CD4-positive, alpha-beta T cell (primary cell): ENCODE measurements at regions not wholly inside any gene's neighbourhood (a gene's known extent, or its start where the extent isn't known, plus 50 kb on each side); places are given as distances from the start of the nearest gene placed in this dataset.

Experiments used
- ATAC-seq: fragments of 200-7000 bp; cut with Tn5 transposase; one replicate; pipeline ENCODE4 v1.10.0; 2022; ENCODE audit warnings: mild to moderate bottlenecking; ENCODE audit not compliant: poor library complexity
- CTCF ChIA-PET: fragments of 350-600 bp; sonication (Branson Sonifier 250); formaldehyde crosslinking; loops from one replicate; lab custom pipeline; 2021; ENCODE audit warnings: antibody characterized with exemption, inconsistent platforms; lab: Charles Lee
- POLR2A ChIA-PET: fragments of 350-600 bp; sonication (Branson Sonifier 250); formaldehyde crosslinking; loops from one replicate; lab custom pipeline; 2021; ENCODE audit warnings: antibody characterized with exemption, inconsistent platforms; lab: Charles Lee
- DNase-seq, 14 experiments: peaks; one replicate each; pipeline ENCODE4 v3.0.0-alpha.2; 2013 to 2020; ENCODE audit warnings: mixed read lengths in 2 of 14
- H3K27ac ChIP-seq, 2 donors: one replicate each; pipeline versions ENCODE4 v1.5.1 to v1.7.0; 2013; ENCODE audit warnings: low read length in 2 of 2, low read depth in 1 of 2, mild to moderate bottlenecking in 1 of 2
- H3K27me3 ChIP-seq, 2 experiments: 1 replicate in 1 of 2; 2 replicates in 1 of 2; pipeline versions ENCODE4 v1.6.1 to v1.7.0; 2013; ENCODE audit warnings: low read length in 2 of 2, control low read depth in 1 of 2, mild to moderate bottlenecking in 1 of 2, moderate library complexity in 1 of 2; ENCODE audit not compliant: insufficient read depth in 2 of 2, control insufficient read depth in 1 of 2
- H3K36me3 ChIP-seq: one replicate; pipeline ENCODE4 v1.6.1; 2013; ENCODE audit warnings: low read length, control low read depth; ENCODE audit not compliant: insufficient read depth
- H3K4me1 ChIP-seq: one replicate; pipeline ENCODE4 v1.6.1; 2013; ENCODE audit warnings: low read length, control low read depth; ENCODE audit not compliant: insufficient read depth
- H3K4me3 ChIP-seq: one replicate; pipeline ENCODE4 v1.5.1; 2013; ENCODE audit warnings: mild to moderate bottlenecking, low read length, moderate library complexity
- H3K9me3 ChIP-seq, 2 experiments: 1 replicate in 1 of 2; 2 replicates in 1 of 2; pipeline versions ENCODE4 v1.6.1 to v1.7.0; 2013; ENCODE audit warnings: low read length in 2 of 2, mild to moderate bottlenecking in 2 of 2, control low read depth in 1 of 2, moderate library complexity in 1 of 2; ENCODE audit not compliant: control insufficient read depth in 1 of 2, insufficient read depth in 1 of 2
- H3K27ac Mint-ChIP-seq: one replicate; pipeline ENCODE4 v1.8.0; 2020; ENCODE audit warnings: mixed read lengths
- H3K27me3 Mint-ChIP-seq: one replicate; pipeline ENCODE4 v1.8.0; 2021; ENCODE audit warnings: mixed read lengths
- H3K36me3 Mint-ChIP-seq: one replicate; pipeline ENCODE4 v1.8.0; 2021; ENCODE audit warnings: low read depth, mixed read lengths
- H3K4me1 Mint-ChIP-seq: one replicate; pipeline ENCODE4 v1.8.0; 2021; ENCODE audit warnings: low read depth, mixed read lengths
- H3K4me3 Mint-ChIP-seq: one replicate; pipeline ENCODE4 v1.8.0; 2020; ENCODE audit warnings: mild to moderate bottlenecking, mixed read lengths
- H3K9me3 Mint-ChIP-seq: one replicate; pipeline ENCODE4 v1.8.0; 2020; ENCODE audit warnings: mixed read lengths
- intact Hi-C, 2 experiments: fragments of 100-400 bp; cut with DNase I in 1 of 2; cut with micrococcal nuclease in 1 of 2; formaldehyde crosslinking; loops; one replicate each; pipeline versions ENCODE4 v1.15.1 to v1.9.0; 2023 to 2025; cut with DNase I, micrococcal nuclease
- TF ChIP-seq, protein P1 (sequence below): fragments of 200-600 bp; IDR thresholded peaks from one replicate; pipeline ENCODE4 v1.8.0; 2022; ENCODE audit warnings: antibody characterized with exemption, mild to moderate bottlenecking

- no peaks in the 10 kb centered on the region for H3K9me3 Mint-ChIP-seq
- no peaks in the 10 kb centered on the region for H3K9me3 ChIP-seq
- no peak overlapping the region for H3K4me3 ChIP-seq
- no peak overlapping the region for H3K27ac ChIP-seq
- H3K27ac Mint-ChIP-seq: peak overlapping the region; percentile 16
- H3K36me3 ChIP-seq: no peaks in the 10 kb centered on the region
- H3K27me3 ChIP-seq: no peaks in the 10 kb centered on the region
- peaks cover 42% of the 10 kb centered on the region for H3K4me1 ChIP-seq
- H3K27me3 Mint-ChIP-seq: no peaks in the 10 kb centered on the region
- POLR2A ChIA-PET: no interaction called here
- ATAC-seq (no peak), DNase-seq (no peak)
- CTCF ChIA-PET: no interaction called here
- TF ChIP-seq, protein P1, sequence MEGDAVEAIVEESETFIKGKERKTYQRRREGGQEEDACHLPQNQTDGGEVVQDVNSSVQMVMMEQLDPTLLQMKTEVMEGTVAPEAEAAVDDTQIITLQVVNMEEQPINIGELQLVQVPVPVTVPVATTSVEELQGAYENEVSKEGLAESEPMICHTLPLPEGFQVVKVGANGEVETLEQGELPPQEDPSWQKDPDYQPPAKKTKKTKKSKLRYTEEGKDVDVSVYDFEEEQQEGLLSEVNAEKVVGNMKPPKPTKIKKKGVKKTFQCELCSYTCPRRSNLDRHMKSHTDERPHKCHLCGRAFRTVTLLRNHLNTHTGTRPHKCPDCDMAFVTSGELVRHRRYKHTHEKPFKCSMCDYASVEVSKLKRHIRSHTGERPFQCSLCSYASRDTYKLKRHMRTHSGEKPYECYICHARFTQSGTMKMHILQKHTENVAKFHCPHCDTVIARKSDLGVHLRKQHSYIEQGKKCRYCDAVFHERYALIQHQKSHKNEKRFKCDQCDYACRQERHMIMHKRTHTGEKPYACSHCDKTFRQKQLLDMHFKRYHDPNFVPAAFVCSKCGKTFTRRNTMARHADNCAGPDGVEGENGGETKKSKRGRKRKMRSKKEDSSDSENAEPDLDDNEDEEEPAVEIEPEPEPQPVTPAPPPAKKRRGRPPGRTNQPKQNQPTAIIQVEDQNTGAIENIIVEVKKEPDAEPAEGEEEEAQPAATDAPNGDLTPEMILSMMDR: no peak
- intact Hi-C loops: loop anchor here in 1 of 2 experiments (5.0 kb wide), 1 partner anchor 39 kb away; no protein-coding TSS in a partner anchor
- peaks cover 60% of the 10 kb centered on the region for H3K4me1 Mint-ChIP-seq
- no peaks in the 10 kb centered on the region for H3K36me3 Mint-ChIP-seq
- H3K4me3 Mint-ChIP-seq: peak overlapping the region; percentile 26
Measured at GRCh38 chr10:11687779-11688447, 54.3 kb upstream of the ECHDC3 start.

DNA sequence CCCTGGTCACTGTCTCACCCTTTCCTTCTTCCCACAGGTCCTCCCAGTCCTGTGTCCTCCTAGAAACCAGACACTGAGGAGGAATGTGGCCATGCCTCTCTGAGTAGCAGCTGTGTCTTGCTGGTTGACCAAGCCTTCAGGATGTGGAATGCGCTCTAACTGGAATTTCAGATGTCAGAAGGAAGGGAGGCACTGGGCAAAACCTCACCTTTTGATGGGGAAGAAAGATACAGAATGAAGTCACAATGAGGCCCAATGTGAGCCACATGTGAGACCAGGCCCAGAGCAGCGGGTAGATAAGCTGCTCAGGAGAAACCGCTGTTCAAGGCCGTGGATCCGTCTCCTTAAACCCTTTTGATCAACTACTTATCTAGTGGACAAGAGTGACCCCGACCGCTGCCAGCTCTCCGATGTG is 54.8 kb upstream of the ECHDC3 start:
- Mint-ChIP-seq H3K27me3 (no peaks in the 10 kb centered on the region), H3K27ac (peak overlapping the region; percentile 16), H3K4me3 (peak overlapping the region; percentile 26), H3K9me3 (no peaks in the 10 kb centered on the region), H3K36me3 (no peaks in the 10 kb centered on the region), H3K4me1 (peaks cover 65% of the 10 kb centered on the region)
- intact Hi-C loops: loop anchor here in 1 of 2 experiments (5.0 kb wide), 1 partner anchor 40 kb away; no protein-coding TSS in a partner anchor
- H3K4me1 ChIP-seq: peaks cover 44% of the 10 kb centered on the region
- no peak overlapping the region for H3K27ac ChIP-seq
- H3K36me3 ChIP-seq: no peaks in the 10 kb centered on the region
- H3K4me3 ChIP-seq: no peak overlapping the region
- CTCF ChIA-PET: no interaction called here
- H3K9me3 ChIP-seq: no peaks in the 10 kb centered on the region
- H3K27me3 ChIP-seq: no peaks in the 10 kb centered on the region
- POLR2A ChIA-PET: no interaction called here
- ATAC-seq (no peak), DNase-seq (no peak)
- TF ChIP-seq, protein P1: no peak

DNA sequence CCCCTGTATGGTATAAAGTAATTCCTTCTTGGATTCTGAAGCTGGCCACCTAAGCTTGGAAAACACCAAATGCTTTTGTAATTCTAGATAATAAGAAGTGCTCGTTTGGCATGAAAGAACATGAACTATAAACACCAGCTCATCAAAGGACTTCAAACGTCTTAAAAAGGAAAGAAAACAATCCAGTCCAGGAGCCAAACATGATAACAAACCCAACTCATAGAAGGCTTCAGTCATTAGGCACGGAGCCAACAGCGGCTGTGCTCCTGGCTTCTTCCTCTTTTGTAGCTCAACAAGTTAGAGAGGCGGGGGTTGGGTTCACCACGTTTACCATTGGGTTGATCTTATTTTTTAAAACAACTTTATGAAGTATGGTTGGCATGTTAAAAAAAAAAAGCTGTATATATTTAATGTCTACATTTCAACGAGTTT is 56.4 kb upstream of the ECHDC3 start:
- Mint-ChIP-seq H3K36me3 (no peaks in the 10 kb centered on the region), H3K9me3 (no peaks in the 10 kb centered on the region), H3K4me3 (peak overlapping the region; percentile 89), H3K4me1 (peaks cover 73% of the 10 kb centered on the region), H3K27ac (peak overlapping the region; percentile 98), H3K27me3 (no peaks in the 10 kb centered on the region)
- ATAC-seq (peak; percentile 21), DNase-seq (peak; percentile 38 to 83 (median 62))
- ChIA-PET CTCF (no interaction called here), POLR2A (interaction anchor here (0.6 to 3.2 kb wide), 12 partner anchors 11 to 647 kb away, joined by 3 to 24 read pairs (median 8); partner anchors contain the start of gene USP6NL)
- Histone ChIP-seq H3K36me3 (no peaks in the 10 kb centered on the region), H3K4me3 (peak overlapping the region; percentile 51), H3K4me1 (peaks cover 51% of the 10 kb centered on the region), H3K9me3 (no peaks in the 10 kb centered on the region), H3K27me3 (no peaks in the 10 kb centered on the region), H3K27ac (peak overlapping the region; percentile 86 to 88)
- intact Hi-C loops: loop anchor here in 1 of 2 experiments (1.0 to 5.0 kb wide), 3 partner anchors 25 to 74 kb away; no protein-coding TSS in a partner anchor
- TF ChIP-seq, protein P1: no peak
